Left ventricle myocardium superior (tissue), 1 donor: ENCODE measurements at regions not wholly inside any gene's neighbourhood (a gene's known extent, or its start where the extent isn't known, plus 50 kb on each side); places are given as distances from the start of the nearest gene placed in this dataset.
A peak's percentile ranks its signal among the peaks of the same experiment; 100 is the strongest.

Experiments
- ATAC-seq: fragments of 200-7000 bp; cut with Tn5 transposase; one replicate; pipeline ENCODE4 v1.9.1; 2020; ENCODE audit warnings: mild to moderate bottlenecking, moderate library complexity
- DNase-seq: peaks from one replicate; pipeline ENCODE4 v3.0.0-alpha.2; 2020
- intact Hi-C: fragments of 100-400 bp; cut with micrococcal nuclease; formaldehyde crosslinking; loops from one replicate; pipeline ENCODE4 v1.11.0; 2022
- donor health status: DM: no; HTN: yes; CAD: no; lungs with severe emphysema.

GRCh38 chr6:22057962-22058361, 238.9 kb downstream of the PRL start:
- DNase-seq = no peak

DNA sequence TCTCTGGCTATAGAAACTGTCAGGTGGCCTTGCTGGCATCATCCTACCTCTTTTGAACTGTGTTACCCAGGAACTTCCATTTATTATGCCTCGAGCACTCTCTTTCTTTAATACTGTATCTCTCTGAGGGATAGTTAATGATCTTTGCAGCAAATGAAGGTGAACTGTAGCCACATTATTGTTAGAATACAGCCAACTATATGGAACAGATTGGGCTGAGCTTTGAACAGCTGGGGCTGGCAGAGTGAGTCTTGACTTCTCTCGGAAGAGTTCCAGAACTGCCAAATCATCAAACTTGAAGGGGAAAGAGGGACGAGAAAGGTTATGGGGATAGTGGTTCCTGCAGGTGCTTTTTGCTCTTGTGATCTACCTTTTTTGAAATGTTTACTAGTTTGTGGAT, 237.7 kb downstream of the PRL start:
- DNase-seq = no peak

More at GRCh38 chr6:22057962-22058361, 238.9 kb downstream of the PRL start:
- ATAC-seq = no peak
- intact Hi-C loops = no loop called here

DNA sequence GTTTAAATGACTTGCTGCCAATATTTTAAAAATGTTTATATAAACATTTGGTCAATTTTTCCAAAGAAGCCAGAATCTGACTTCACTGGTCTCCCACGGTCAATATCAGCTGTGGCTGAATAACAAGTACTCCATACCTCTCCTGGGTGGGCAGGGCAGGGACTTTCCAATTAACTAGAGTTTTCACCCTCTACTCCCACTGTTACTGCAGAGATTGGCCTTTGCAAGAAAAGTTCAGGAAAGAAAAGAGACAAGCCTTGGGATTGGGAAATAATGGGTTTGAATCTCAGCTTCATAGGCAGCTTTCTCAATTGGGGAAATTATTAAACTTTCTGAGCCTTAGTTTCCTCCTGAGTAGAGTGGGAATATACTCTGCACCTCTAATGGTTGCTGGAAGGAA, 236.9 kb downstream of the PRL start:
- ATAC-seq (no peak), DNase-seq (no peak)
- intact Hi-C loops = no loop called here

More for the DNA sequence above, 237.7 kb downstream of the PRL start:
- no peak for ATAC-seq
- intact Hi-C loops = no loop called here

DNA sequence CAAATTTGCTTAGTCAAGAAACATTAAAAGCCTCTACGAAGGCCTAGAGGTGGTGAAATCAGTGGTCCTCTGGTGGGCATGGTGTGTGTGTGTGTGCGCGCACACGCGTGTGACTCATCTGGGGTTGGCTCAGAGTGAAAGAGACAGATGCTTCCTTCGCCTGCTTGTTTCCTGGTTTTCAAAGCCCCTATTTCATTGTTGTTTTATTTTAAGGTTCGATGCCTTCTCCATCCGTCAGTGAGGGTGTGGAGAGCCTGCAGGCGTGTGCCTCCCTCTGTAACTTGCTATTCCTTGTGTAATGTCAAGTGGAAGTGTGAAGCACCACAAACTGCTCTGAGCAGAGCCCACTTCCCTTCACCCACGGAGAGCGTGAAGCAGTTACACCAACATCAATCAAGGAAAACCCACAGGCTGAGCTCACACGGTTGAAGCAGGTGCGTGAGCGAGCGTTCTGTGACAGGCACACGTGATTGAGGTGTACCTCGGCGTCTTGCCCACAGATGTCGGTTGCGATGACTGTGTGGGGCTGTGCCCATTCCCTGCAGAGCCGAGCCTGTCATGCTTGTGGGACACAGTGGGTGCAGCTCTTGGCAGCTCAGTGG, 233.9 kb downstream of the PRL start:
- intact Hi-C loops = no loop called here
- ATAC-seq (no peak), DNase-seq (no peak)

- DNase-seq (no peak), ATAC-seq (no peak)
- intact Hi-C loops = no loop called here
These were observed 232.3 kb downstream of the PRL start for GRCh38 chr6:22064558-22064957.

DNA sequence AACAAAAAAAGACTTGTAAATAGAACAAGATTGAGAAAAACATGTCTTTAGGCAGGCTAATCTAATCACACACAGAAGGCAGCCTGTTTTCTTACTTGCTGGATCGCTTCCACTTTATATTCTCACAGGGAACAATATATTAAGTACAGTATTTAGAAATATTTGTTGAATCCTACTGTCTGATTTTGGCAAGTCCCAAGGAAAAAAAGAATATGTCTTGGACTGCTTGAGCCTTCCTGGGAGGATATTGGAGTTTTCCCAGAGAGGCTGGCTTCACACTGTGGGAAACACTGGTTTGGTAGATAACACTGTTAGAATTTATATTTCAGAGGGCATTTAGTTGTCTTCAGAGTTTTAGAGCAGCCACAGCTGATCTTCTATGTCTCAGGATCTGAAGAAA, 229.7 kb downstream of the PRL start:
- intact Hi-C loops = no loop called here
- DNase-seq (no peak), ATAC-seq (peak; percentile 77)

DNA sequence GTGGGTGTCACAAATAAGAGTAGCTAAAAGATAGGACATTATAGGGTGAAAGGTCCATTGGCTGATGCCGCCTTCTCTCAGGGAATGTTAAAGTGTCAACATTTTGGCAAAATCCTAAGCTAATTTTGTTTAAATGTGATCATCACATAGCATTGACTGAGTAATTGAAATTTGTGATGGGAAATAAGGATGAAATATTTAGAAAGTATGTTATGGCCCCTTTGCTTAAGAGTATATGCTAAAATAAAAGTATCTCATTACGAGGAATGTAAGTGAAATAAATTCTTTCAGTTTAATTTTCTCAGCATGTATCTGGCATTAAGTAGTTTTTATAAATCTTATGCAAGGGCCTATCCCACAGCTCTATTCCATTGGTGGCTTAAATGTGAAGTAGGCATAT, 229.2 kb downstream of the PRL start:
- intact Hi-C loops = no loop called here
- no peak for ATAC-seq
- no peak for DNase-seq

DNA sequence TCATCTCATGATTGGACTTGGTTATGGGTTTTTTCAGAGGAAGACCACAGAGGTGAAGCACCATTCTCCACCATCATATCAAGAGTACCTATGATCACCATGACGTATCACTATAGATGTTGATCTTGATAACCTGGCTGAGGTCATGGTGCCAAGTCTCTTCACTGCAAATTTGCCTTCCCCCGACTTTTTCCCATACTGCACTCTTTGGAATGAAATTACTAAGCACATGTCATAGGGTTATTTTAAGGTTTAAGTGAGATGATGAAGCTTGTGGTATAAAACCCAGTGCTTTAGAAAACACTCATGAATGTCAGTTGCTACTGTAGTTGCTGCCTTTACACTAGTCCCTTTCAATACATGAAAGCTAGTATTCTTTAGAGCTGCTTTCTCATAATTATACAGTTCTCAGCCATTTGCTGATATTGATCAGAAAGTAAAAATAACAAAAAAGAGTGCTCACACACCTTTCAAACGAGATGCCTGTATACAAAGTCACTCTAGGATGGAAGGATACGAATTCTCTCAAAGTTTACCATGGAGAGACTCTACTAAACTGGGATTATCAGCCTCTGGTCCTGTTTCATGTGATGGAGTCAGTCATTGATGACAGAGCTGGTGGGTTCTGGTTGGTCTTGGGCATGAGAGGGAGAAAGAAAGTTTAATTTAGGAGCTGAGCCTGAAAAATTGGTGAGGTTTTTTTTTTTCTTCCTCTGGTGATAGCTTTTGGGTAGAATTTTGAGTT, 228.1 kb downstream of the PRL start:
- DNase-seq (no peak), ATAC-seq (no peak)
- intact Hi-C loops = no loop called here

- ATAC-seq (no peak), DNase-seq (no peak)
- intact Hi-C loops = no loop called here
These were observed 227.5 kb downstream of the PRL start for GRCh38 chr6:22069306-22069800.

DNA sequence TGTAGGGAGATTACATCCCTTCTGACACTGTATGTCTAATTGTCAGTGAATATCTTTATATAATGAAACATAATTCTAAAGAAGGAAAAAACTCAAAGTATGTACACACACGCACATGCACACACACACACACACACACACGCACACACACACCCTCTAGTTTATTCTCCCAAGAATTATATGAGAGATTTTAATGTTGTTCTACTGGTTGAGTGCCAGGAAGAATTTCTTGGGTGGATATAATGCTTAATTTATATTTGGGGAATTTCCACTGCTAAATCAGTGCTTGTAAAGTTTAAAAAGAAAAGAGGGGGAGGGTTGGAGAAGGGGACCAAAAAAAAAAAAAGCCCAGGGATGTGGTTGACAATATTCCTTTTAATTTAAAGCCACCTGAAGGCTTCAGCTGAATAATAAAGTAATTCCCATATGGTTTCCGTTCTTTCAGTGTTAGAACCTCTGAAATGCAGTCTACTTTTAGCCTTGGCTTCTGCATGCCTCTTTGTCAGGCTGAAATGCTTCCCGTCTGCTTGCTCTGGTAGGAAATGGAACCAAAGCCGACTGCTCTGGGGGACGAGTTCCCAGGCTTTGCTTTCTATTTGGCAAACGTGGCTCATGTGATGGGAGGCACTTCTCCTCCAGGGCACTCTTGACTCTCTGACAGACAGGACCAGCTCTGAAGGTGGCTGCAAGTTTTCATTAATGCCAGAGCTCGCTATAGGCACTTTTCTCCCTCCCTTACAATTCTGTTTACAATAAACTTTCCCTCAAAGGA, 225.4 kb downstream of the PRL start:
- ATAC-seq (peak; percentile 90), DNase-seq (peak; percentile 43)
- intact Hi-C loops = no loop called here

DNA sequence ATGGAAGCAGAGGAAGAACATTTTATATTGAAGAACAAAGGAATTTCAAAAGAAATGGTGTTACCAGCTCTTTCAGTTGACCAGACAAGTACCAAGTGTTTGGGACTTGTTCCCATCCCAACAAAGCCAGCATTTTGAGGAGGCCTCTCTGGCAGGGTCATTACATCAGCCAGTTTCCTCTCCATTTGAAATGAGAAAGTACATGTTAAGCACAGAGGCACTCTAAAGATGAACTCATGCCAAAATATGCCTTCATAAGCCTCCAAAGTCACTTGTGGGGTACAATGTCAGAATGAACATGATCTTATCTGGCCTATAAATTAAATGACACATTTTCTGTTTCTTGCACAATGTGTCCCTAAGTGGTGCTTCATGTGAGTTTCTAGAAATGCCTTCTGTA, 223.9 kb downstream of the PRL start:
- intact Hi-C loops = no loop called here
- ATAC-seq = peak; percentile 21
- no peak for DNase-seq

DNA sequence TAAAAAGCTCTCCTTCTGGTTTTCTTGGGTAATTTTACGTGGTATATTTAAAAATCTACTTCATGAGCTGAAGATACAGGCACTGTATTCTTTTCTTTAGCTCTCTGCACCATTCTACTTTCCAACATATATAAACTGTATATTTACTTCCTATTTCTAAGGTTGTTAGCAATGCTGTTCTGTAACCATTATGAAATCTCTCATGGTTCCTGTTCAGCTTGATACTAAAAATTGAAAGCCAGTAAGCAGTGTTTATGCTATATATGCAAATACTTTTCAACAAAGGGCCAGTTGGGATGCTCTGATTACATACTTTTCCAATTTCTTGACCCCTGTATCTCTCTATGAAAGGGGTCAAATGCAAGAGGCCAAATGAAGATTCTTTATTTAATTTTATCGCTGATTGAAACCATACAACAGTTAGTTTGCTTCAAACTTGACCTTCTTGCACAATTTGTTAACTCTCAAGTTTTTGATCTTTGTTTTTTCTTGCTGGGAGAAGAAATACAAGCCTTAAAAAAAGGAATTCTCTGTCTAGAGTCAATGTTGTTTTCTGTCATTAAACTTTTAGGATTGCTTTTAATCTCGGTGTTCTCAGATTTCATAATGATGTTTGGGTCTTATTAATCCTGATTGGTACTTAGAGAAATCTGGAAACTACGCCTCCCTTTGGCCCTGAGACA, 223.2 kb downstream of the PRL start:
- intact Hi-C loops = no loop called here

DNA sequence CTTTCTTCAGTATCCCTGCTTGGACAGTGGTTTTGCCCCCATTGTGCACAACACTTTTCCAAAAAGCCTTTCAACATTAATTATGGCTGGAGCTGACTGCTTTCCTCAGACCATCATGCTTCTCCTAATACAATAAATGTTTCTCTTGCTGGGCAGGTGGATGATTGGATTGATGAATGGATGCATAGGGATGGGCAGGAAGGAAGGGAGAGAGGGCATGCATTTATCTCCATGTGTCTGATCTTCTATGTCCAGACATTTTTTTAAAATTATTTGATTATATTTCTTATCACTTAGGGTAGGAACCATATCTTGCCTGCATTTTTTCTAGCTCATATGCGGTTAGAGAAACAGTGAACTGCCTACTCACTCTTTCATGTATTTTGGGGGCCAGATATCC, 218.5 kb downstream of the PRL start:
- intact Hi-C loops = no loop called here
- DNase-seq = no peak

More for the DNA sequence above, 223.2 kb downstream of the PRL start:
- ATAC-seq (no peak), DNase-seq (no peak)

DNA sequence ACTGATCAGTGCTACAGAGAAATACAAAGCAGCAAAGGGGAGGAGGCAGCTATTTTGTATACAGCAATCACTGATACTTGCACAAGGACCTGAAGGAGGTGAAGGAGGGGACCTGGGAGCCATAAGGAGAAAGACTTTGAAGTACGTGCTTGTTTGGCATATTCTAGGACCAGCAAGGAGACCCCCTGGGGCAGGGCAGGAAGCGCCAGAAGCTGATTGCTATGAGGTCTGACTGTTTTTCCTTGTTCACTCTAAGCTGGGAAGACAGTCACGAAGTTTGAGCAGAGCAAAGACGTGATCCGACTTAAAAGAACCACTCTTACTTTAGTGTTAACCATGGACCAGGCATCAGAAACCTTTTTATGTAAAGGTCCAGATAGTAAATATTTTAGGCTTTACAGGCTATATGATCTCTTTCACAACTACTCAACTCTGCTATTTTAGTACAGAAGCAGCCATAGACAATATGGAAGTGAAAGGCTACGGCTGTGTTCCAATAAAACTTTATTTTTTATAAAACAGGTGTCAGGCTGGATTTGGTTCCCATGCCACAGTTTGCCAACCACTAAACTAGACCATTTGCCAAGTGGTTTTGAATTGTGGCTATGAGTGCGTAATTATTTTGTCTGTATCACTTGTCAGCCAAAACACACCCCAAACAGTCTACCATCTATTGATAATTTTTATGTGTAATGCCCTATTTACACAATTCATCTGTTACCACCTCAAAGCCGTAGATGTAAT, 217.9 kb downstream of the PRL start:
- ATAC-seq (no peak), DNase-seq (no peak)
- intact Hi-C loops = no loop called here

More for the DNA sequence above, 218.5 kb downstream of the PRL start:
- ATAC-seq = no peak

DNA sequence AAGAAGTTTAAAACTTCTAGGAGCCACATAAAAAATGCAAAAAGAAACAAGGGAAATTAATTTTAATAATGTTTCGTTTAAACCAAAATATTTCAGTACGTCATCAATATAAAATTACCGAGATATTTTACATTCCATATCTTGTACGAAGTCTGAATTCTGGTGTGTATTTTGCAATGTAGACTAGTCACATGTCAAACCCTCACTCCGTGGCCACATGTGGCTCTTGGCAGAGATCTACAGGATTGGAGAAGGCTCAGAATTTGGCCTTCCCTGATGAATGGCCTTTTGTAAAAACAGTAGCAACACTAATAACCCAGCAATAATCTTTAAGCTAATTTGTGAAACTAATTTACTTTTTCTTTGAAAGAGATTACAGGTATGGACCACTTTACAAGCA, 217.1 kb downstream of the PRL start:
- intact Hi-C loops = no loop called here
- no peak for DNase-seq

GRCh38 chr6:22081709-22082108, 215.1 kb downstream of the PRL start:
- intact Hi-C loops = no loop called here
- DNase-seq = no peak
- ATAC-seq = no peak

More for the DNA sequence above, 217.1 kb downstream of the PRL start:
- peak; percentile 80 for ATAC-seq

GRCh38 chr6:22082218-22082617, 214.6 kb downstream of the PRL start:
- ATAC-seq = no peak

GRCh38 chr6:22083119-22083518, 213.7 kb downstream of the PRL start:
- intact Hi-C loops = no loop called here
- no peak for ATAC-seq

More at GRCh38 chr6:22082218-22082617, 214.6 kb downstream of the PRL start:
- DNase-seq = no peak
- intact Hi-C loops = no loop called here

More at GRCh38 chr6:22083119-22083518, 213.7 kb downstream of the PRL start:
- DNase-seq = no peak
